Hepatocyte (in vitro differentiated cells): ENCODE measurements at regions not wholly inside any gene's neighbourhood (a gene's known extent, or its start where the extent isn't known, plus 50 kb on each side); places are given as distances from the start of the nearest gene placed in this dataset.
"Not testable (repeated sequence)": the region's sequence is repeated elsewhere in the genome, so short reads cannot be mapped to it uniquely, and the experiment has no call there.

ENCODE experiments used
- DNase-seq: peaks from one replicate; pipeline ENCODE4 v3.0.0-alpha.2; 2016; ENCODE audit warnings: low spot score
- H2AFZ ChIP-seq: fragments of 200-600 bp; sonication (generic); 2 replicates; pipeline ENCODE4 v1.6.0; 2016; ENCODE audit warnings: antibody characterized with exemption, mild to moderate bottlenecking
- H3K27ac ChIP-seq: fragments of 200-600 bp; sonication (generic); 2 replicates; pipeline ENCODE4 v1.5.1; 2016; ENCODE audit warnings: mild to moderate bottlenecking
- H3K27me3 ChIP-seq: fragments of 200-600 bp; sonication (generic); 2 replicates; pipeline ENCODE4 v1.6.1; 2016
- H3K36me3 ChIP-seq: fragments of 200-600 bp; sonication (generic); replicated peaks from 2 replicates; pipeline ENCODE4 v1.5.1; 2016; ENCODE audit warnings: low read depth; ENCODE audit not compliant: insufficient read depth
- H3K4me1 ChIP-seq: fragments of 200-600 bp; sonication (generic); 2 replicates; pipeline ENCODE4 v1.5.1; 2016; ENCODE audit warnings: mild to moderate bottlenecking, moderate library complexity; ENCODE audit not compliant: insufficient read depth
- H3K4me2 ChIP-seq: fragments of 200-600 bp; sonication (generic); 2 replicates; pipeline ENCODE4 v1.6.0; 2016
- H3K4me3 ChIP-seq: fragments of 200-600 bp; sonication (generic); 2 replicates; pipeline ENCODE4 v1.5.1; 2016; ENCODE audit warnings: mild to moderate bottlenecking
- H3K79me2 ChIP-seq: fragments of 200-600 bp; sonication (generic); 2 replicates; pipeline ENCODE4 v1.6.0; 2017; ENCODE audit warnings: mild to moderate bottlenecking
- H3K9me2 ChIP-seq: fragments of 200-600 bp; sonication (generic); replicated peaks from 2 replicates; pipeline ENCODE4 v1.6.0; 2017; ENCODE audit warnings: mild to moderate bottlenecking; ENCODE audit not compliant: insufficient read depth
- H3K9me3 ChIP-seq: fragments of 200-600 bp; sonication (generic); 2 replicates; pipeline ENCODE4 v1.5.1; 2016; ENCODE audit warnings: low read depth, mild to moderate bottlenecking
- H4K20me1 ChIP-seq: fragments of 200-600 bp; sonication (generic); 2 replicates; pipeline ENCODE4 v1.6.0; 2016; ENCODE audit warnings: mild to moderate bottlenecking; ENCODE audit not compliant: insufficient read depth, poor library complexity, severe bottlenecking
- CTCF ChIP-seq: fragments of 200-600 bp; sonication (generic); IDR thresholded peaks from 2 replicates; pipeline ENCODE4 v1.5.1; 2016; ENCODE audit warnings: antibody characterized with exemption, mild to moderate bottlenecking; ENCODE audit not compliant: poor library complexity
- EZH2 ChIP-seq: fragments of 200-600 bp; sonication (generic); IDR thresholded peaks from 2 replicates; pipeline ENCODE4 v1.6.1; 2016; ENCODE audit warnings: antibody characterized with exemption, mild to moderate bottlenecking, borderline replicate concordance
- EZH2phosphoT487 ChIP-seq: fragments of 200-600 bp; sonication (generic); IDR thresholded peaks from one replicate; pipeline ENCODE4 v1.6.1; 2018; ENCODE audit warnings: antibody characterized with exemption, mild to moderate bottlenecking, low read depth, moderate library complexity; ENCODE audit not compliant: unreplicated experiment, severe bottlenecking
- WGBS: methylation state at CpG from one replicate; pipeline ENCODE4 v1.1.6; 2016; ENCODE audit warnings: low lambda C conversion rate; ENCODE audit errors: missing lambda C conversion rate; 5-methylcytosine and 5-hydroxymethylcytosine counted together

DNA sequence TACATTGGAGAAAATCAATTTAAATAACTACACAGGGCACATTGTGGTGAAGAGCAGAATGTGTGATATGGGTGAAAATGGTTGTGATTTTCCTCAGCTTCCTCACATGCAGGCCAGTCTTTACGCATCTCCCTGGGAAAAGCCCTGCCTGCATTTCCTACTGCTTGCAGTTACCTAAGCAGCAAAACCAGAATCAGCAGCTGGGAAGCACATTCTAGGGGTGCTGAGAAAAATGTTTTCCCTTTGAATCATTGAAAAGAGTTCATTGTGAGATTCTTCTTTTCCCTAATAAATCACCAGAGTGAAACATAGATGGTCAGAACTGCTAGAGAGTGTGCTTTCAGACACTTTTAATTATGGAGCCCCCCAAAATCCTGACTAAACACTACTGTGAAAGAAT is 656.0 kb downstream of the TDRD15 start:
- Histone ChIP-seq H2AFZ (no peak overlapping the region), H3K4me3 (no peak overlapping the region), H3K27me3 (no peaks in the 10 kb centered on the region), H3K27ac (no peak overlapping the region), H4K20me1 (no peaks in the 10 kb centered on the region), H3K9me2 (no peaks in the 10 kb centered on the region), H3K4me1 (no peaks in the 10 kb centered on the region), H3K9me3 (no peaks in the 10 kb centered on the region), H3K79me2 (no peaks in the 10 kb centered on the region), H3K4me2 (no peak overlapping the region), H3K36me3 (no peaks in the 10 kb centered on the region)
- TF ChIP-seq EZH2 = no peak
- TF ChIP-seq EZH2phosphoT487 = no peak
- TF ChIP-seq CTCF = no peak
- WGBS = 96% methylated on average over 1 of the region's 1 CpG
- DNase-seq = no peak

DNA sequence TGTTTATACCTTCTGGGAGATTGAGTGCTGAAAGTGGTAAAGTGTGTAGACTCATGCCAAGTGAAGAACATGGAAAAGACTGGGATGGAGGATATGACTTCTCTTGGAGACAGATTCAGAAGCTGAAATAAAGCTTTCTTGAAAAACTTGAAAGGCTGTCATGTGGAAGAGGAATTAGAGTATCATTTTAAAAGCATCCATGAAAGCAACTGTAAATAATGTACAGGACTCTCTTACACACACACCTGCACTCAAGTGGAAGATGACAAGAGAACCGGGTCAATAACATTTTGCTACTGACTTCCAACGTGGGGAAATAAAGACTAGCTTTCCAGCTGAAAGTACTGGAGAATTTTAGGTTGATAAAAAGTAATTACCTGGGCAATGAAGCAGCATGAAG is 658.2 kb downstream of the TDRD15 start:
- TF ChIP-seq EZH2phosphoT487 (no peak), EZH2 (no peak), CTCF (no peak)
- Histone ChIP-seq H3K27ac (no peak overlapping the region), H3K9me3 (no peaks in the 10 kb centered on the region), H3K27me3 (no peaks in the 10 kb centered on the region), H3K4me3 (no peak overlapping the region), H3K9me2 (no peaks in the 10 kb centered on the region), H3K79me2 (no peaks in the 10 kb centered on the region), H3K4me1 (no peaks in the 10 kb centered on the region), H3K4me2 (no peak overlapping the region), H3K36me3 (no peaks in the 10 kb centered on the region), H2AFZ (no peak overlapping the region), H4K20me1 (no peaks in the 10 kb centered on the region)
- WGBS = 79% methylated on average over 2 of the region's 2 CpGs
- DNase-seq = no peak

DNA sequence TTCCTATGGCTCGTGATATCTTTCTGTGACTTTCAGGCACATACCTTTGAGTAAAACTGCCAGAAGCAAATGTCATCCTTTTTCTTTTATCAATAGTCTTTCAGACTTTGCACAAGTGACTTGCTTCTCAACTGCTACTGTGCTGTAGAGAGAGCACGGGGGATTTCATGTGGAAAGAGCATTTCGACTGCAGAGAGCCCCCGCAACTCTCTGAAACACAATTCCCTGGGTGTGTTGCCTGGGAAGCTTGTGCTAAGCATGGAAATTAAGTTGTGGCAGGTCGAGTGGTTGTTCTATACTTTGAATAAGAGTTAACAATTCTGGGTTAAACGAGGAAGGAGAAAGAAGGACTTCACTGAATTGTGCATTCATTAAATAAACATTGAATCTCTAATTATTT is 659.1 kb downstream of the TDRD15 start:
- H3K4me3 ChIP-seq = no peak overlapping the region
- no peaks in the 10 kb centered on the region for H3K79me2 ChIP-seq
- no peaks in the 10 kb centered on the region for H3K9me3 ChIP-seq
- no peak overlapping the region for H3K4me2 ChIP-seq
- H4K20me1 ChIP-seq = no peaks in the 10 kb centered on the region
- no peak for DNase-seq
- H3K27ac ChIP-seq = no peak overlapping the region
- TF ChIP-seq CTCF (no peak), EZH2 (no peak), EZH2phosphoT487 (no peak)
- no peaks in the 10 kb centered on the region for H3K4me1 ChIP-seq
- 87% methylated on average over 6 of the region's 6 CpGs for WGBS
- no peaks in the 10 kb centered on the region for H3K36me3 ChIP-seq
- no peaks in the 10 kb centered on the region for H3K9me2 ChIP-seq
- H3K27me3 ChIP-seq = no peaks in the 10 kb centered on the region
- no peak overlapping the region for H2AFZ ChIP-seq

- no peak for TF ChIP-seq CTCF
- no peak for TF ChIP-seq EZH2phosphoT487
- no peak for TF ChIP-seq EZH2
- H3K36me3 ChIP-seq = no peaks in the 10 kb centered on the region
- no peak overlapping the region for H3K4me2 ChIP-seq
- 95% methylated on average over 1 of the region's 1 CpG for WGBS
- no peak overlapping the region for H2AFZ ChIP-seq
- H4K20me1 ChIP-seq = no peaks in the 10 kb centered on the region
- H3K79me2 ChIP-seq = no peaks in the 10 kb centered on the region
- no peaks in the 10 kb centered on the region for H3K27me3 ChIP-seq
- H3K27ac ChIP-seq = no peak overlapping the region
- no peaks in the 10 kb centered on the region for H3K9me2 ChIP-seq
- DNase-seq = no peak
- H3K4me1 ChIP-seq = no peaks in the 10 kb centered on the region
- no peaks in the 10 kb centered on the region for H3K9me3 ChIP-seq
- no peak overlapping the region for H3K4me3 ChIP-seq
These were observed 664.2 kb downstream of the TDRD15 start for GRCh38 chr2:21787941-21788340.

GRCh38 chr2:21790311-21790710 is 666.5 kb downstream of the TDRD15 start:
- not testable (repeated sequence) for H3K9me2 ChIP-seq, H2AFZ ChIP-seq, H3K4me1 ChIP-seq, DNase-seq, H3K4me3 ChIP-seq, H3K79me2 ChIP-seq, H3K4me2 ChIP-seq, H3K27me3 ChIP-seq, H3K27ac ChIP-seq, H3K36me3 ChIP-seq, H4K20me1 ChIP-seq, H3K9me3 ChIP-seq
- WGBS = 68% methylated on average over 6 of the region's 6 CpGs
